HUES64 (cell line): ENCODE measurements at regions not wholly inside any gene's neighbourhood (a gene's known extent, or its start where the extent isn't known, plus 50 kb on each side); places are given as distances from the start of the nearest gene placed in this dataset.

Experiments
- H3K27ac ChIP-seq: 2 replicates; pipeline ENCODE4 v1.7.0; 2013; ENCODE audit warnings: low read depth, low read length, inconsistent platforms
- H3K27me3 ChIP-seq: 2 replicates; pipeline ENCODE4 v1.6.1; 2013; ENCODE audit warnings: mild to moderate bottlenecking, low read length; ENCODE audit not compliant: insufficient read depth
- H3K36me3 ChIP-seq: 2 replicates; pipeline ENCODE4 v1.6.1; 2013; ENCODE audit warnings: mild to moderate bottlenecking, low read length; ENCODE audit not compliant: insufficient read depth
- H3K4me1 ChIP-seq: 2 replicates; pipeline ENCODE4 v1.6.1; 2013; ENCODE audit warnings: mild to moderate bottlenecking, low read length, moderate library complexity; ENCODE audit not compliant: insufficient read depth
- H3K4me3 ChIP-seq: 2 replicates; pipeline ENCODE4 v1.5.1; 2013; ENCODE audit warnings: mild to moderate bottlenecking, low read length, moderate library complexity
- H3K9ac ChIP-seq: 2 replicates; pipeline ENCODE4 v1.6.1; 2013; ENCODE audit warnings: mild to moderate bottlenecking, low read depth, low read length
- H3K9me3 ChIP-seq: 2 replicates; pipeline ENCODE4 v1.6.1; 2013; ENCODE audit warnings: low read depth, low read length; ENCODE audit not compliant: insufficient read depth
- WGBS: fragments of 150-250, 120-280 bp; methylation state at CpG from one replicate; pipeline ENCODE4 v1.1.7; 2013; ENCODE audit warnings: missing lambda C conversion rate; 5-methylcytosine and 5-hydroxymethylcytosine counted together

- H3K9me3 ChIP-seq = no peaks in the 10 kb centered on the region
- peaks cover 4% of the 10 kb centered on the region; the same call in 1 of the 2 replicates for H3K27me3 ChIP-seq
- no peak overlapping the region for H3K27ac ChIP-seq
- no peak overlapping the region for H3K9ac ChIP-seq
- WGBS = 89% methylated on average over 4 of the region's 4 CpGs
- no peaks in the 10 kb centered on the region for H3K4me1 ChIP-seq
- H3K36me3 ChIP-seq = no peaks in the 10 kb centered on the region
- no peak overlapping the region for H3K4me3 ChIP-seq
These were observed 51.6 kb upstream of the TAF1B start for GRCh38 chr2:9791711-9792110.

DNA sequence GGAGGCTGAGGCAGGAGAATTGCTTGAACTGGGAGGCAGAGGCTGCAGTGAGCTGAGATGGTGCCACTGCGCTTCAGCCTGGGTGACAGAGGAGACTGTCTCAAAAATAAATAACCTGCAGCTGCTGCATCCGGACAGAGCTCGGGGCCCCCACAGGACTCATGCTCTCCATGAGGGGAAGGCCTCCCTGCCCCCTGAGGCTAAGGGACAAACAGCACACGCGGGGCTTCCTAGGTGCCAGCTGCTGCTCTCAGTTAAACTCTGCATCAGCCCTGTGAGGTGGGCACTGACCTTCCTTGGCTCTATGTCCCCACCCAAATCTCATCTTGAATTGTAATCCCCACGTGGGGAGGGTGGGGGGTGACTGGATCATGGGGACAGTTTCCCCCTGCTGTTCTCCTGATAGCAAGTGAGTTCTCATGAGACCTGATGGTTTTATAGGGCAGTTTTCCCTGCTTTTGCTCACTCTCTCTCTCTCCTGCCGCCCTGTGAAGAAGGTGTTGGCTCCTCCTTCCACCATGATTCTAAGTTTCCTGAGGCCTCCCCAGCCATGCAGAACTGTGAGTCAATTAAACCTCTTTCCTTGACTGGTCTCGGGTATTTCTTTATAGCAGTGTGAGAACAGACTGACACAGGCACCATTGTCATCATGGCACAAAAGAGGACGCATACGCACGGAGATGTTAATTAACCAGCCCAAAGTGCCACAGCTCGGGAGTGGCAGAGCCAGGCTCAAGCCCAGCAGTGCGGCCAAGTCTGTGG lies 49.9 kb upstream of the TAF1B start:
- H3K9me3 ChIP-seq = no peaks in the 10 kb centered on the region
- 68% methylated on average over 13 of the region's 13 CpGs for WGBS
- no peaks in the 10 kb centered on the region for H3K27me3 ChIP-seq
- H3K4me1 ChIP-seq = 0 out of 2 replicates have a peak, but pooled peaks cover 5% of the 10 kb centered on the region
- H3K27ac ChIP-seq = no peak overlapping the region
- no peak overlapping the region for H3K9ac ChIP-seq
- no peak overlapping the region for H3K4me3 ChIP-seq
- no peaks in the 10 kb centered on the region for H3K36me3 ChIP-seq
